ENCODE measurements at regions not wholly inside any gene's neighbourhood (a gene's known extent, or its start where the extent isn't known, plus 50 kb on each side); places are given as distances from the start of the nearest gene placed in this dataset.
A peak's percentile ranks its signal among the peaks of the same experiment; 100 is the strongest.
"Not testable (repeated sequence)": the region's sequence is repeated elsewhere in the genome, so short reads cannot be mapped to it uniquely, and the experiment has no call there.

DNA sequence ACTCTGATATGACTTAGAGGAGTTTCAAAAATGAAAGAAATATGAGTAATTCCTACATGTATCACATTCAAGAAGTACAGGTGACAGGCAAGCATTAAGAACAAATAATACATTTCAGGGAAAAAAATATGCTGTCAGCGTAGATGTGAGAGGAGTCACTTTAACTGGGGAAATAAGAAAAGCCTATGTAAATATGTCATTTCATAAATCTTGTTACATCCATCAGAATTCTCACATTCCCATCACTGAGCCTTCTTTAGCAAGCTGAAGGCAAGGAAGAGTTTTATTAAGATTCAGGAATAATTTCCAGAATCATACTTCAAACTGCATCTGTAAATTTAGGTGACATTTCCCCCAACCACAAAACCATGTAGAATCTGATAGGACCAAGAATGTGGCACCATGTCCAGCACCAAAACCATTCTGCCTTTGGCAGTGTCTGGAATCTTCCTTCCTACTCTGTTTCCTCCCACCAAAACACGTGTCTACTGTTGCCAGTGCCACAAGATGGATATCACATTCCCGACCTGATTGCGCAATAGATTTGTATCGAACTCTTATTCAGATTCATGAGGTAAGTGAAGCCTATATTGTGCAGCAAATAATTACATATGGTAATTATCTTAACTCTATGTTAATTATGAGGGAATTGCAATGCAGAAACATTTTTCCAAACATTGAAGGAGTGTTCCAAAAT lies 690.9 kb downstream of the ISL1 start:
- no peak overlapping the region for H3K4me3 ChIP-seq (ENCODE audit: low read length)
- DNase-seq (ENCODE audit: low read depth) = peak; percentile 0
- TF ChIP-seq CTCF (IDR thresholded peaks at IDR 0.05; ENCODE audit: insufficient read depth, low read depth, low read length, missing control alignments) = no peak

DNA sequence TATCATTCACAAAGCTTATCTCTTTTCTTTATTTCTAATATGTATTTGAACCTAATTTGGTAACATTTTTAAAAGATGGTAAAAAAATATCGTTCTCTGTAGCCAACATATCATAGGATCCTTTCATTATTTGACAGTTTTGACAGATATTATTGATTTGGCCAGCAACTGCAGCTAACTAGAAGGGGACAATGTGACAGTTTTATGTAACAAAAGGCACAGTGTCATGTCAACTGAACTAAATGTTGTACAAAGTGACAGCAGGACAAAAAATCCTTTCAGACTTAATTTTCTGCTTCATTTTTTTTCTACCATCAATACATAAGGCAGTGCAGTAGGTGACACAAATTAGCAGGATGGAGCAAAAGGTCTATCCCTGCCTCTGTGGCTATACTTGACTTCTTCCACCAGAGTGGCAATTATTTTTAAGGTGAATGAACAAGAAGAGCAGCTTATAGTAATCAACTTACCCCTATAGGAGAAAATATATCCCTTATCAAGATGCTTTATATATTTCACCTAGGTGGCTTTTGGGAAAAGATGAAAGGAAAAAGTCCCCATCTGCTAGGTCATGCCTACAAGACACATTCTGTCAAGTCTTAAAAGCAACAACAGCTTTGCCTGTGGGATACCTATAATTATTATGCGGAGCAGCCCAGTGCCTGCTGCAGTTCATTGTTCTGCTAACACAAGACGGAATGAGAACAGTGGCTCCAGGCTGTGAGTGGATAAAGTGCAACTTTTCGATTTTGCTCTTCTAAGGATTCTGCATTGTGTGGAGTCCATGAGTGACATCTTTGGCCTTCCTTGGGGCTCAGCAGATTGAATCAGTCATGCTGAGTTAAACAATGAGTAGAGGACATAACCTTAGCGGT lies 694.9 kb downstream of the ISL1 start:
- DNase-seq (ENCODE audit: low read depth) = no peak
- no peak overlapping the region for H3K4me3 ChIP-seq (ENCODE audit: low read length)
- TF ChIP-seq CTCF (IDR thresholded peaks at IDR 0.05; ENCODE audit: insufficient read depth, low read depth, low read length, missing control alignments) = no peak

DNA sequence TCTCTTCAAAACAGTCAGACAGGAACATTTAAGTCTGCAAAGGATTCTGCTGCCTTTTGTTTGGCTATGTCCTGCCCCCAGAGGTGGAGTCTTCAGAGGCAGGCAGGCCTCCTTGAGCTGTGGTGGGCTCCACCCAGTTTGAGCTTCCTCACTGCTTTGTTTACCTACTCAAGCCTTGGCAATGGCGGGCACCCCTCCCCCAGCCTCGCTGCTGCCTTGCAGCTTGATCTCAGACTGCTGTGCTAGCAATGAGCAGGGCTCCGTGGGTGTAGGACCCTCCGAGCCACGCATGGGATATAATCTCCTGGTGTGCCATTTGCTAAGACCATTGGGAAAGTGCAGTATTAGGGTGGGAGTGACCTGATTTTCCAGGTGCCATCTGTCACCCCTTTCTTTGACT lies 685.4 kb upstream of the ITGA1 start:
- DNase-seq (ENCODE audit: low read depth); H3K4me3 ChIP-seq (ENCODE audit: low read length): not testable (repeated sequence)

DNA sequence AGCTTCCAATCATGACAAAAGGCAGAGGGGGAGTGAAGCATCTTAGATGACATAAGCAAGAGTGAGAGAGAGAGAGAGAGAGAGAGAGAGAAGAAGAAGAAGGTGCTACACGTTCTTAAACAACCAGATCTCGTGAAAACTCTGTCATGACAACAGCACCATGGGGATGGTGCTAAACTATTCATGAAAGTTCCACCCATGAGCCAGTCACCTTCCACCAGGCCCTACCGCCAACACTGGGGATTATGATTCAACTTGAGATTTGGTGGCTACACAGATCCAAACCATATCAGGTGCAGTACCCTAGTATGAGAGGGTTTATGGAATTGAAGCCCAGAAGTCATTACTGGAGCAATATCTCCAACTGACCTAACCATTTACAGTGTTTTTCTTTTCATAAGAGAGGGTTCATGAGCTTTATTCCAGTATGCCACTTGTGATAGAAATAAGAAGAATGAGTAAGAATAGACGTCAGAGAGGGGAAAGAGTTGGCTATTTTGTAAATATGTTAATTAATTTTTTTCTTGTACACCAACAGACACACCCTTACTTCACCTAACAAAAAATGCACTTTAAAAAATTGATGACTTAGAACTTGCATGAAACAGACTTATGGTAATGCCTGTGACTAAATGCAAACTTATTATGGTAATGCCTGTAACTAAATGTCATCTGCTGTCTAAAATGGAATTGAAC lies 680.4 kb upstream of the ITGA1 start:
- no peak for TF ChIP-seq CTCF (IDR thresholded peaks at IDR 0.05; ENCODE audit: insufficient read depth, low read depth, low read length, missing control alignments)
- H3K4me3 ChIP-seq (ENCODE audit: low read length) = no peak overlapping the region
- no peak for DNase-seq (ENCODE audit: low read depth)

DNA sequence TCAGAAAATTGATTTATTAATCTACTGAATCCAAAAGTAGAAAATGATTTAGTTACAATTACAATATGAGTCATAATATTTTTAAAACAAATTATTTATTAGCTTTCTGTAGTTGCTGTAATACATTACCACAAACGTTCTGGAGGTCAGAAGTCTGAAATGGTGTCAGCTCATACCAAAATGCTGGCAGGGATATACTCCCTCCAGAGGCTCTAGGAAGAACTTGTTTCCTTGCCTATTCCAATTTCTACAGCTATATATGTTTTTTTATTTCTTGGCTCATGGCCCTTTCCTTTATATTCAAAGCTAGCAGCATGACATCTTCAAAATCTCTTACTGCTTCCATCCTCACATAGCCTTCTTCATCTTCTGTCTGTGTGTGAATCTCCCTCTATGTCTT lies 667.9 kb upstream of the ITGA1 start:
- DNase-seq (ENCODE audit: low read depth) = no peak

DNA sequence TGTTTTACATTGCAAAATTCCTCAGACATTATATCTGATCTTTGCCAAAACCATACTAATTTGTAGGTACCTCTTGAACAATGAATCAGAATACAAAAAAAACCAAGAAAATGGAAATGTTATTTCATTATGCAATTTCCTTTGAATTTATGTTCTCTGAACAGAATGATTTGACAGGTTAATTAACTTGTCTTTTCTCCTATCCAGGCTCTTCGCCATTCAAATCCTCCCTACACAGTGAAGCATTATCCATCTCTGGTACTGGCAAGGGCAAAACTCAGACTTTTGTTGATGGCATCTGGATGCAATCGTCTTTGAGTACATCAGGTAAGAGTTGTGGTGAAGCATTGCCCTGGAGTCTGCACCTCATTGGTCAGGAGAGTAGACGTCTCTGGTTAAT lies 655.7 kb upstream of the ITGA1 start:
- no peak for TF ChIP-seq CTCF (IDR thresholded peaks at IDR 0.05; ENCODE audit: insufficient read depth, low read depth, low read length, missing control alignments)
- no peak overlapping the region for H3K4me3 ChIP-seq (ENCODE audit: low read length)
- no peak for DNase-seq (ENCODE audit: low read depth)

More for the DNA sequence above, 667.9 kb upstream of the ITGA1 start:
- no peak for TF ChIP-seq CTCF (IDR thresholded peaks at IDR 0.05; ENCODE audit: insufficient read depth, low read depth, low read length, missing control alignments)
- no peak overlapping the region for H3K4me3 ChIP-seq (ENCODE audit: low read length)

DNA sequence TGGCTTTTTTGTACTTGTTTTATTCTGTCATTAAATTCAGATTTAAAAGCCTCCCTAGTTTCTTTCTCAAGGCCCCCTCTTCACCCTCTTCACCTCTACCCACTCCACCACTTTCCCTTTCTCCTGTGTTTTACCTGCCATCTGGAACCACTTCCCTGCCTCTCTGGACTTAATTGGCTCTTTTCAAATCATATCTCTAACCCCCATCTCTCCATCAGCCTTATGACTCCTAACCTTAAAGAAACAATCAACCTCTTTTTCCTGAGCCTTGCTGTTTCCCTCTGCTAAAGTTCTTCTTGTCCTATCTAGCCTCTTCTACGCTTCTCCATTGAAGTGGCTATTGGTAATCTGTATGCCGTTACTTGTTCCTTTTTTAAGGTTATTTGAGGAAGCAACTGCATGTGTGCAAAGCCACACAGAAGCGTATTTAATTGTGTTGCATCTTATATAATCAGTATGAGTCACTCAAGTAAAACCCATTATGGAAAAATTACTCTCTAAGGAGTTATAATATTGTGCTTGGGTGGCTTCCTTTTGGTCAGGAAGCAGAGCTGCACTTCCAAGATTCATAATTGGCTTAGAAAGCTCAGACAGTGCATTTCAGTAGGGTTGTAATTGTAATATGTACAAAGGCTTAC lies 653.6 kb upstream of the ITGA1 start:
- no peak for TF ChIP-seq CTCF (IDR thresholded peaks at IDR 0.05; ENCODE audit: insufficient read depth, low read depth, low read length, missing control alignments)
- no peak for DNase-seq (ENCODE audit: low read depth)
- no peak overlapping the region for H3K4me3 ChIP-seq (ENCODE audit: low read length)

Measured in epithelial cell of esophagus (primary cell).